ENCODE measurements at regions not wholly inside any gene's neighbourhood (a gene's known extent, or its start where the extent isn't known, plus 50 kb on each side); places are given as distances from the start of the nearest gene placed in this dataset.
"Not testable (repeated sequence)": the region's sequence is repeated elsewhere in the genome, so short reads cannot be mapped to it uniquely, and the experiment has no call there.

DNA sequence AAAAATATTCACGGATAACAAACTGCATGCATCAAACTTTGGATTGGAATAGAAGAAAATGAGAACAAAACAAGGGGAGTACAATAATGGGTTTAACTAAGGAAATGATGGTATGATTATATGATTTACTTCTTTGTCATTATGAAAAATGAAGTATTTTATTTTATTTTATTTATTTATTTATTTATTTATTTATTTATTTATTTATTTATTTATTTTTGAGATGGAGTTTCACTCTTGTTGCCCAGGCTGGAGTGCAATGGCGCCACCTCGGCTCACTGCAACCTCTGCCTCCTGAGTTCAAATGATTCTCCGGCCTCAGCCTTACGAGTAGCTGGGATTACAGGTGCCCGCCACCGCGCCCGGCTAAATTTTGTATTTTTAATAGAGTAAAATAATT, 234.1 kb upstream of the SEMA3C start:
- not testable (repeated sequence) for TF ChIP-seq CTCF, POLR2A (IDR thresholded peaks at IDR 0.05)
